DMS53 (cell line): ENCODE measurements at regions not wholly inside any gene's neighbourhood (a gene's known extent, or its start where the extent isn't known, plus 50 kb on each side); places are given as distances from the start of the nearest gene placed in this dataset.
"Not testable (repeated sequence)": the region's sequence is repeated elsewhere in the genome, so short reads cannot be mapped to it uniquely, and the experiment has no call there.

ENCODE experiments used
- DNase-seq: peaks from one replicate; lab custom pipeline; 2025; lab: John Stamatoyannopoulos, UW

GRCh38 chr18:25493401-25493800, 141.4 kb upstream of the ZNF521 start:
- no peak for DNase-seq

- DNase-seq: no peak
Measured at GRCh38 chr18:25490316-25490715, 138.3 kb upstream of the ZNF521 start.

GRCh38 chr18:25473008-25473407, 121.0 kb upstream of the ZNF521 start:
- no peak for DNase-seq

- not testable (repeated sequence) for DNase-seq
Measured at GRCh38 chr18:25470756-25471524, 119.0 kb upstream of the ZNF521 start.

GRCh38 chr18:25470062-25470461, 118.1 kb upstream of the ZNF521 start:
- no peak for DNase-seq

GRCh38 chr18:25469489-25469888, 117.5 kb upstream of the ZNF521 start:
- no peak for DNase-seq

GRCh38 chr18:25467226-25467987, 115.4 kb upstream of the ZNF521 start:
- DNase-seq: no peak

GRCh38 chr18:25465152-25465732, 113.3 kb upstream of the ZNF521 start:
- no peak for DNase-seq

- DNase-seq: no peak
Measured at GRCh38 chr18:25464227-25464626, 112.3 kb upstream of the ZNF521 start.

GRCh38 chr18:25463726-25464125, 111.8 kb upstream of the ZNF521 start:
- no peak for DNase-seq

GRCh38 chr18:25459814-25460213, 107.8 kb upstream of the ZNF521 start:
- DNase-seq: no peak

- no peak for DNase-seq
Measured at GRCh38 chr18:25457601-25458000, 105.6 kb upstream of the ZNF521 start.

GRCh38 chr18:25457126-25457525, 105.2 kb upstream of the ZNF521 start:
- no peak for DNase-seq

- DNase-seq: no peak
Measured at GRCh38 chr18:25456334-25457010, 104.5 kb upstream of the ZNF521 start.

- DNase-seq: no peak
Measured at GRCh38 chr18:25455646-25456045, 103.7 kb upstream of the ZNF521 start.

GRCh38 chr18:25455159-25455558, 103.2 kb upstream of the ZNF521 start:
- DNase-seq: no peak

GRCh38 chr18:25454730-25455129, 102.8 kb upstream of the ZNF521 start:
- no peak for DNase-seq

GRCh38 chr18:25454270-25454659, 102.3 kb upstream of the ZNF521 start:
- no peak for DNase-seq

GRCh38 chr18:25453556-25454269, 101.7 kb upstream of the ZNF521 start:
- no peak for DNase-seq

- DNase-seq: no peak
Measured at GRCh38 chr18:25451077-25451658, 99.2 kb upstream of the ZNF521 start.

GRCh38 chr18:25449046-25449445, 97.1 kb upstream of the ZNF521 start:
- no peak for DNase-seq
